ENCODE measurements at regions not wholly inside any gene's neighbourhood (a gene's known extent, or its start where the extent isn't known, plus 50 kb on each side); places are given as distances from the start of the nearest gene placed in this dataset.

DNA sequence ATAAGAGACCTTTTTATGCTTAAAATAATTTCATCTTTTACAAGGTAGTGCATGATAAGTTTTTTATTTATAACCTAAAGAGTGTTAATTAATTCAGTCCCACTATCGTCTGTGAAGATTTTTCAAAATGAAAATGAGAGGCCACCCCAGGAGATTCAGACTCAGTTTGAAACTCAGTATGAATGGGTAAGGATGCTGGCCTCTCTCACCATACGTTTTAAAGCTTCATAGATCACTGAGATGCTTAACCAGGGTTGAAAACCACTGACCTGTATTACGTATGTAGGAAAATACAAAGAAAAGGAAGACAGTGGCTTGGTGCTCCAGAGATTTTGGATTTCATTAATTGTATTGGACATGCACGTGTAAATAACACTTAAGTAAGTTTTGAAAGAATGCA is 278.7 kb downstream of the FSIP2 start:
- Histone ChIP-seq H3K9me3 (ENCODE audit: control insufficient read depth, insufficient read depth, low read depth, low read length) (no peaks in the 10 kb centered on the region), H3K36me3 (ENCODE audit: control insufficient read depth, insufficient read depth, low read length) (no peaks in the 10 kb centered on the region), H3K4me3 (ENCODE audit: low read depth in 2 of 2, low read length in 2 of 2) (no peak overlapping the region), H3K27ac (ENCODE audit: low read length) (no peak overlapping the region), H3K27me3 (ENCODE audit: control insufficient read depth, insufficient read depth, low read length) (no peaks in the 10 kb centered on the region), H3K4me1 (ENCODE audit: control insufficient read depth, insufficient read depth, low read length) (no peaks in the 10 kb centered on the region)
- intact Hi-C loops (cut with micrococcal nuclease; ENCODE audit: unreplicated experiment) = no loop called here
- in situ Hi-C loops (cut with HindIII; ENCODE audit: low pct_unique_long_range_greater_than_20kb, low sequenced_read_pairs) = no loop called here
- DNase-seq (ENCODE audit: low read depth, low spot score) = no peak
- no TSS peak for BruUV-seq (replicated peaks)
- ChIA-PET CTCF (no interaction called here), POLR2A (no interaction called here)
- TF ChIP-seq, protein P1, sequence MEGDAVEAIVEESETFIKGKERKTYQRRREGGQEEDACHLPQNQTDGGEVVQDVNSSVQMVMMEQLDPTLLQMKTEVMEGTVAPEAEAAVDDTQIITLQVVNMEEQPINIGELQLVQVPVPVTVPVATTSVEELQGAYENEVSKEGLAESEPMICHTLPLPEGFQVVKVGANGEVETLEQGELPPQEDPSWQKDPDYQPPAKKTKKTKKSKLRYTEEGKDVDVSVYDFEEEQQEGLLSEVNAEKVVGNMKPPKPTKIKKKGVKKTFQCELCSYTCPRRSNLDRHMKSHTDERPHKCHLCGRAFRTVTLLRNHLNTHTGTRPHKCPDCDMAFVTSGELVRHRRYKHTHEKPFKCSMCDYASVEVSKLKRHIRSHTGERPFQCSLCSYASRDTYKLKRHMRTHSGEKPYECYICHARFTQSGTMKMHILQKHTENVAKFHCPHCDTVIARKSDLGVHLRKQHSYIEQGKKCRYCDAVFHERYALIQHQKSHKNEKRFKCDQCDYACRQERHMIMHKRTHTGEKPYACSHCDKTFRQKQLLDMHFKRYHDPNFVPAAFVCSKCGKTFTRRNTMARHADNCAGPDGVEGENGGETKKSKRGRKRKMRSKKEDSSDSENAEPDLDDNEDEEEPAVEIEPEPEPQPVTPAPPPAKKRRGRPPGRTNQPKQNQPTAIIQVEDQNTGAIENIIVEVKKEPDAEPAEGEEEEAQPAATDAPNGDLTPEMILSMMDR (IDR thresholded peaks at IDR 0.05) = no peak
- TF ChIP-seq SIN3A (IDR thresholded peaks at IDR 0.05; ENCODE audit: borderline replicate concordance, insufficient read depth, low read depth, low read length) (no peak), TCF7L2 (IDR thresholded peaks at IDR 0.05; ENCODE audit: low read depth, low read length) (no peak), POLR2AphosphoS5 (IDR thresholded peaks at IDR 0.05; ENCODE audit: low read depth, low read length) (no peak)
- TF ChIP-seq, protein P2, sequence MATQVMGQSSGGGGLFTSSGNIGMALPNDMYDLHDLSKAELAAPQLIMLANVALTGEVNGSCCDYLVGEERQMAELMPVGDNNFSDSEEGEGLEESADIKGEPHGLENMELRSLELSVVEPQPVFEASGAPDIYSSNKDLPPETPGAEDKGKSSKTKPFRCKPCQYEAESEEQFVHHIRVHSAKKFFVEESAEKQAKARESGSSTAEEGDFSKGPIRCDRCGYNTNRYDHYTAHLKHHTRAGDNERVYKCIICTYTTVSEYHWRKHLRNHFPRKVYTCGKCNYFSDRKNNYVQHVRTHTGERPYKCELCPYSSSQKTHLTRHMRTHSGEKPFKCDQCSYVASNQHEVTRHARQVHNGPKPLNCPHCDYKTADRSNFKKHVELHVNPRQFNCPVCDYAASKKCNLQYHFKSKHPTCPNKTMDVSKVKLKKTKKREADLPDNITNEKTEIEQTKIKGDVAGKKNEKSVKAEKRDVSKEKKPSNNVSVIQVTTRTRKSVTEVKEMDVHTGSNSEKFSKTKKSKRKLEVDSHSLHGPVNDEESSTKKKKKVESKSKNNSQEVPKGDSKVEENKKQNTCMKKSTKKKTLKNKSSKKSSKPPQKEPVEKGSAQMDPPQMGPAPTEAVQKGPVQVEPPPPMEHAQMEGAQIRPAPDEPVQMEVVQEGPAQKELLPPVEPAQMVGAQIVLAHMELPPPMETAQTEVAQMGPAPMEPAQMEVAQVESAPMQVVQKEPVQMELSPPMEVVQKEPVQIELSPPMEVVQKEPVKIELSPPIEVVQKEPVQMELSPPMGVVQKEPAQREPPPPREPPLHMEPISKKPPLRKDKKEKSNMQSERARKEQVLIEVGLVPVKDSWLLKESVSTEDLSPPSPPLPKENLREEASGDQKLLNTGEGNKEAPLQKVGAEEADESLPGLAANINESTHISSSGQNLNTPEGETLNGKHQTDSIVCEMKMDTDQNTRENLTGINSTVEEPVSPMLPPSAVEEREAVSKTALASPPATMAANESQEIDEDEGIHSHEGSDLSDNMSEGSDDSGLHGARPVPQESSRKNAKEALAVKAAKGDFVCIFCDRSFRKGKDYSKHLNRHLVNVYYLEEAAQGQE (IDR thresholded peaks at IDR 0.05; ENCODE audit: insufficient read depth in 1 of 2, low read depth in 2 of 2, low read length in 1 of 2) = no peak
- no peak for ATAC-seq

DNA sequence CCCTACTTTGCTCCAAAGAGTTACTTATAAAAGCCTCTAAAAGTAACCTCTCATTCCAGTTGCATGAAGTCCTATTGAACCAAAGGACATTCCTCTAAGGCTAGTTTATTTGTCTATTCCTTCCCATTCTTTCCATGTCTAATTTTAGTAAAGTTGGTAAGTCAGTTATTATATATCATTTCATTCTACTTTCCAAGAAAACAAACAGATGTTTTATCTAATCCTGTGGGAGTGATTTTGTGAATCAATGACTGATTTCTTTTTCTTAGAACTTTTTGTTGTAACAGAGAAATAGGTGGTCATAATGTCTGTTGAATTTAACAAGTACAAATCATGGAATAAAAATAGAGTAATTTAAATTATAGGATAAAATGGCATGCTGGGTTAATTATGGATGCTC is 286.3 kb downstream of the FSIP2 start:
- intact Hi-C loops (cut with micrococcal nuclease; ENCODE audit: unreplicated experiment) = no loop called here
- no peaks in the 10 kb centered on the region for H3K27me3 ChIP-seq (ENCODE audit: control insufficient read depth, insufficient read depth, low read length)
- ATAC-seq (no peak), DNase-seq (ENCODE audit: low read depth, low spot score) (no peak)
- no peaks in the 10 kb centered on the region for H3K4me1 ChIP-seq (ENCODE audit: control insufficient read depth, insufficient read depth, low read length)
- H3K36me3 ChIP-seq (ENCODE audit: control insufficient read depth, insufficient read depth, low read length) = no peaks in the 10 kb centered on the region
- TF ChIP-seq, protein P2 (IDR thresholded peaks at IDR 0.05; ENCODE audit: insufficient read depth in 1 of 2, low read depth in 2 of 2, low read length in 1 of 2) = no peak
- TF ChIP-seq POLR2AphosphoS5 (IDR thresholded peaks at IDR 0.05; ENCODE audit: low read depth, low read length) (no peak), TCF7L2 (IDR thresholded peaks at IDR 0.05; ENCODE audit: low read depth, low read length) (no peak), SIN3A (IDR thresholded peaks at IDR 0.05; ENCODE audit: borderline replicate concordance, insufficient read depth, low read depth, low read length) (no peak)
- TF ChIP-seq, protein P1 (IDR thresholded peaks at IDR 0.05) = no peak
- ChIA-PET CTCF (no interaction called here), POLR2A (no interaction called here)
- in situ Hi-C loops (cut with HindIII; ENCODE audit: low pct_unique_long_range_greater_than_20kb, low sequenced_read_pairs) = no loop called here
- H3K27ac ChIP-seq (ENCODE audit: low read length) = no peak overlapping the region
- no peak overlapping the region for H3K4me3 ChIP-seq (ENCODE audit: low read depth in 2 of 2, low read length in 2 of 2)
- no TSS peak for BruUV-seq (replicated peaks)
- H3K9me3 ChIP-seq (ENCODE audit: control insufficient read depth, insufficient read depth, low read depth, low read length) = no peaks in the 10 kb centered on the region

Measured in Panc1 (cell line).